ENCODE measurements at regions not wholly inside any gene's neighbourhood (a gene's known extent, or its start where the extent isn't known, plus 50 kb on each side); places are given as distances from the start of the nearest gene placed in this dataset.

GRCh38 chr12:60849723-60850122, 1253.9 kb downstream of the SLC16A7 start:
- DNase-seq, result no peak
- Histone ChIP-seq H3K9ac (ENCODE audit: low read depth in 2 of 2, low read length in 2 of 2) (no peak overlapping the region), H3K4me1 (no peaks in the 10 kb centered on the region), H3K4me3 (no peak overlapping the region), H3K27me3 (no peaks in the 10 kb centered on the region), H3K36me3 (no peaks in the 10 kb centered on the region), H3K27ac (no peak overlapping the region), H3K9me3 (no peaks in the 10 kb centered on the region)
- TF ChIP-seq, protein P1, sequence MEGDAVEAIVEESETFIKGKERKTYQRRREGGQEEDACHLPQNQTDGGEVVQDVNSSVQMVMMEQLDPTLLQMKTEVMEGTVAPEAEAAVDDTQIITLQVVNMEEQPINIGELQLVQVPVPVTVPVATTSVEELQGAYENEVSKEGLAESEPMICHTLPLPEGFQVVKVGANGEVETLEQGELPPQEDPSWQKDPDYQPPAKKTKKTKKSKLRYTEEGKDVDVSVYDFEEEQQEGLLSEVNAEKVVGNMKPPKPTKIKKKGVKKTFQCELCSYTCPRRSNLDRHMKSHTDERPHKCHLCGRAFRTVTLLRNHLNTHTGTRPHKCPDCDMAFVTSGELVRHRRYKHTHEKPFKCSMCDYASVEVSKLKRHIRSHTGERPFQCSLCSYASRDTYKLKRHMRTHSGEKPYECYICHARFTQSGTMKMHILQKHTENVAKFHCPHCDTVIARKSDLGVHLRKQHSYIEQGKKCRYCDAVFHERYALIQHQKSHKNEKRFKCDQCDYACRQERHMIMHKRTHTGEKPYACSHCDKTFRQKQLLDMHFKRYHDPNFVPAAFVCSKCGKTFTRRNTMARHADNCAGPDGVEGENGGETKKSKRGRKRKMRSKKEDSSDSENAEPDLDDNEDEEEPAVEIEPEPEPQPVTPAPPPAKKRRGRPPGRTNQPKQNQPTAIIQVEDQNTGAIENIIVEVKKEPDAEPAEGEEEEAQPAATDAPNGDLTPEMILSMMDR (IDR thresholded peaks at IDR 0.05), result no peak
- intact Hi-C loops (cut with DNase I), result no loop called here

DNA sequence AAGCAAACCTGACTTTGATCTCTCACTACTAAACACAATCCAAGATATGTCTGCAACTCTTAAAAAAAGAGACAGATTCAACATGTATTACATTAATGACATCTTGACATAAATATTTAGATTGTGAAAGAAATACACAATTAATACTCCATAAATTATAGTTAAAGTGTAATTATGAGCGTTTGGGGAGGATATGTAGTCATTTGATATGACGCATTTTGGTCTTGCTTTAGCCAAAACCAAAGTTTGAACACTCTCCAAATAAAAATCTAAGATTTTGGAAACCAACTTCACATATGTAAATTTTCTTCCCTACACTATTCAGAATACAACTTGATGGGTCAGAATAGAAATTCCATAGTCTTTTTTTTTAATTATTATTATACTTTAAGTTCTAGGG, 1257.6 kb downstream of the SLC16A7 start:
- Histone ChIP-seq H3K4me1 (no peaks in the 10 kb centered on the region), H3K9me3 (no peaks in the 10 kb centered on the region), H3K27ac (no peak overlapping the region), H3K9ac (ENCODE audit: low read depth in 2 of 2, low read length in 2 of 2) (no peak overlapping the region), H3K4me3 (no peak overlapping the region), H3K27me3 (no peaks in the 10 kb centered on the region), H3K36me3 (no peaks in the 10 kb centered on the region)
- intact Hi-C loops (cut with DNase I), result no loop called here
- no peak for DNase-seq
- TF ChIP-seq, protein P1 (IDR thresholded peaks at IDR 0.05), result no peak

GRCh38 chr12:60863421-60863820, 1267.6 kb downstream of the SLC16A7 start:
- DNase-seq, result no peak
- no peaks in the 10 kb centered on the region for H3K36me3 ChIP-seq
- H3K27ac ChIP-seq, result no peak overlapping the region
- no peak overlapping the region for H3K4me3 ChIP-seq
- no peak overlapping the region for H3K9ac ChIP-seq (ENCODE audit: low read depth in 2 of 2, low read length in 2 of 2)
- H3K4me1 ChIP-seq, result no peaks in the 10 kb centered on the region
- intact Hi-C loops (cut with DNase I), result no loop called here
- H3K27me3 ChIP-seq, result no peaks in the 10 kb centered on the region
- no peaks in the 10 kb centered on the region for H3K9me3 ChIP-seq
- TF ChIP-seq, protein P1 (IDR thresholded peaks at IDR 0.05), result no peak

- no peaks in the 10 kb centered on the region for H3K27me3 ChIP-seq
- H3K4me1 ChIP-seq, result no peaks in the 10 kb centered on the region
- no peak overlapping the region for H3K27ac ChIP-seq
- intact Hi-C loops (cut with DNase I), result no loop called here
- H3K4me3 ChIP-seq, result no peak overlapping the region
- DNase-seq, result no peak
- no peaks in the 10 kb centered on the region for H3K9me3 ChIP-seq
- no peak overlapping the region for H3K9ac ChIP-seq (ENCODE audit: low read depth in 2 of 2, low read length in 2 of 2)
- TF ChIP-seq, protein P1 (IDR thresholded peaks at IDR 0.05), result no peak
- H3K36me3 ChIP-seq, result no peaks in the 10 kb centered on the region
Observed at GRCh38 chr12:60872219-60872618, 1276.4 kb downstream of the SLC16A7 start.

- intact Hi-C loops (cut with DNase I), result no loop called here
- H3K36me3 ChIP-seq, result no peaks in the 10 kb centered on the region
- DNase-seq, result no peak
- H3K9me3 ChIP-seq, result no peaks in the 10 kb centered on the region
- H3K4me1 ChIP-seq, result no peaks in the 10 kb centered on the region
- no peak overlapping the region for H3K27ac ChIP-seq
- TF ChIP-seq, protein P1 (IDR thresholded peaks at IDR 0.05), result no peak
- H3K27me3 ChIP-seq, result no peaks in the 10 kb centered on the region
- no peak overlapping the region for H3K9ac ChIP-seq (ENCODE audit: low read depth in 2 of 2, low read length in 2 of 2)
- H3K4me3 ChIP-seq, result no peak overlapping the region
Observed at GRCh38 chr12:60872850-60873713, 1277.3 kb downstream of the SLC16A7 start.

Data from colonic mucosa (tissue), 4 donors.